ENCODE measurements at regions not wholly inside any gene's neighbourhood (a gene's known extent, or its start where the extent isn't known, plus 50 kb on each side); places are given as distances from the start of the nearest gene placed in this dataset.

DNA sequence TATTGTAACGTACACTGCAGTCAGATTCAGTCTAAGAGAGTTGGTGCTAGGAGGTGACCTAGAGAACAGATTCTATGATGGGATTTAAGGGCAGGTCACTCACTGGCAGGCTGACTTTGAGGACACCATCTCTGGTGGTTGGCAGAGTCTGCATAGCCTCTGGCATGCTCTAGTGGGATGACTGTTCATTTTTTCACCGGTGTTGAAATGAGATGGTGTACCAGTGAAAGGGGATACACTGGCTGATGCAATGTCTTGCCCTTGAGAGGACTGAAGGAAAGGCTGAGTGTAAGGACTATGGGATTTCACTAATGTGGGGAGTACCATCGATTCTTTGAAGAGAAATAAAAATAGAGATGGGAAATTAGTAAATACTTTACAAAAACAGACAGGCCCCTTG lies 186.9 kb upstream of the PIEZO2 start:
- WGBS (ENCODE audit: low lambda C conversion rate): 20% methylated on average over 2 of the region's 3 CpGs
- intact Hi-C loops (cut with micrococcal nuclease; ENCODE audit: unreplicated experiment): no loop called here
- ATAC-seq: no peak
- DNase-seq (ENCODE audit: low spot score): no peak
- no peaks in the 10 kb centered on the region for H3K36me3 ChIP-seq (replicated peaks in 1 of 2; ENCODE audit: control insufficient read depth in 1 of 2, insufficient read depth in 2 of 2, low read length in 2 of 2)
- no TSS peak for BruUV-seq (replicated peaks)
- H3K4me3 ChIP-seq (replicated peaks in 1 of 3; ENCODE audit: insufficient read depth in 1 of 3, low read depth in 2 of 3, low read length in 3 of 3): no peak overlapping the region
- ChIA-PET CTCF (ENCODE audit: low intra/inter-chr PET ratio, low total read pairs) (no interaction called here), POLR2A (no interaction called here)
- H3K79me2 ChIP-seq (ENCODE audit: insufficient read depth, low read length): no peaks in the 10 kb centered on the region
- H3K9ac ChIP-seq (ENCODE audit: insufficient read depth, low read depth, low read length): no peak overlapping the region
- TF ChIP-seq ZSCAN20 (CRISPR knock-in tag; IDR thresholded peaks at IDR 0.05; ENCODE audit: borderline replicate concordance) (no peak), PCBP1 (IDR thresholded peaks at IDR 0.05; ENCODE audit: borderline replicate concordance, low read depth, low read length) (no peak), ZNF850 (CRISPR knock-in tag; conservative IDR thresholded peaks at IDR 0.05) (no peak), ZFP41 (CRISPR knock-in tag; IDR thresholded peaks at IDR 0.05; ENCODE audit: borderline replicate concordance) (no peak), ZNF292 (CRISPR knock-in tag; IDR thresholded peaks at IDR 0.05; ENCODE audit: borderline replicate concordance, low read depth) (no peak), KDM4B (CRISPR knock-in tag; IDR thresholded peaks at IDR 0.05) (no peak), MAFG (CRISPR knock-in tag; IDR thresholded peaks at IDR 0.05) (no peak)
- TF ChIP-seq, protein P1, sequence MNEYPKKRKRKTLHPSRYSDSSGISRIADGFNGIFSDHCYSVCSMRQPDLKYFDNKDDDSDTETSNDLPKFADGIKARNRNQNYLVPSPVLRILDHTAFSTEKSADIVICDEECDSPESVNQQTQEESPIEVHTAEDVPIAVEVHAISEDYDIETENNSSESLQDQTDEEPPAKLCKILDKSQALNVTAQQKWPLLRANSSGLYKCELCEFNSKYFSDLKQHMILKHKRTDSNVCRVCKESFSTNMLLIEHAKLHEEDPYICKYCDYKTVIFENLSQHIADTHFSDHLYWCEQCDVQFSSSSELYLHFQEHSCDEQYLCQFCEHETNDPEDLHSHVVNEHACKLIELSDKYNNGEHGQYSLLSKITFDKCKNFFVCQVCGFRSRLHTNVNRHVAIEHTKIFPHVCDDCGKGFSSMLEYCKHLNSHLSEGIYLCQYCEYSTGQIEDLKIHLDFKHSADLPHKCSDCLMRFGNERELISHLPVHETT (CRISPR knock-in tag; conservative IDR thresholded peaks at IDR 0.05): no peak
- TF ChIP-seq, protein P2, sequence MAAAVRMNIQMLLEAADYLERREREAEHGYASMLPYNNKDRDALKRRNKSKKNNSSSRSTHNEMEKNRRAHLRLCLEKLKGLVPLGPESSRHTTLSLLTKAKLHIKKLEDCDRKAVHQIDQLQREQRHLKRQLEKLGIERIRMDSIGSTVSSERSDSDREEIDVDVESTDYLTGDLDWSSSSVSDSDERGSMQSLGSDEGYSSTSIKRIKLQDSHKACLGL (CRISPR knock-in tag; IDR thresholded peaks at IDR 0.05): no peak
- TF ChIP-seq, protein P3, sequence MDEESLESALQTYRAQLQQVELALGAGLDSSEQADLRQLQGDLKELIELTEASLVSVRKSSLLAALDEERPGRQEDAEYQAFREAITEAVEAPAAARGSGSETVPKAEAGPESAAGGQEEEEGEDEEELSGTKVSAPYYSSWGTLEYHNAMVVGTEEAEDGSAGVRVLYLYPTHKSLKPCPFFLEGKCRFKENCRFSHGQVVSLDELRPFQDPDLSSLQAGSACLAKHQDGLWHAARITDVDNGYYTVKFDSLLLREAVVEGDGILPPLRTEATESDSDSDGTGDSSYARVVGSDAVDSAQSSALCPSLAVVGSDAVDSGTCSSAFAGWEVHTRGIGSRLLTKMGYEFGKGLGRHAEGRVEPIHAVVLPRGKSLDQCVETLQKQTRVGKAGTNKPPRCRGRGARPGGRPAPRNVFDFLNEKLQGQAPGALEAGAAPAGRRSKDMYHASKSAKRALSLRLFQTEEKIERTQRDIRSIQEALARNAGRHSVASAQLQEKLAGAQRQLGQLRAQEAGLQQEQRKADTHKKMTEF (CRISPR knock-in tag; IDR thresholded peaks at IDR 0.05): no peak
- H3K27me3 ChIP-seq (ENCODE audit: control insufficient read depth in 1 of 2, insufficient read depth in 2 of 2, low read length in 2 of 2): no peaks in the 10 kb centered on the region
- no peak overlapping the region for H3K4me2 ChIP-seq (ENCODE audit: low read depth, low read length)
- H4K20me1 ChIP-seq (ENCODE audit: insufficient read depth, low read length): no peaks in the 10 kb centered on the region
- no peaks in the 10 kb centered on the region for H3K9me3 ChIP-seq (ENCODE audit: low read length)
- in situ Hi-C loops (cut with HindIII; ENCODE audit: extremely low pct_ligation_motif_present, low pct_unique_long_range_greater_than_20kb): no loop called here
- FAIRE-seq: no peak
- no peaks in the 10 kb centered on the region for H3K4me1 ChIP-seq (ENCODE audit: insufficient read depth, low read length)
- no peak overlapping the region for H3K27ac ChIP-seq (ENCODE audit: extremely low read length, insufficient read depth, low read length)
- H2AFZ ChIP-seq (ENCODE audit: low read length): no peak overlapping the region
